22Rv1 (cell line): ENCODE measurements at regions not wholly inside any gene's neighbourhood (a gene's known extent, or its start where the extent isn't known, plus 50 kb on each side); places are given as distances from the start of the nearest gene placed in this dataset.

Source experiments
- ZFX ChIP-seq: fragments of 450-650 bp; IDR thresholded peaks from 2 replicates; pipeline ENCODE4 v1.6.1; 2017; ENCODE audit warnings: antibody characterized with exemption, borderline replicate concordance
- TF ChIP-seq, protein P1 (sequence below): fragments of 450-650 bp; IDR thresholded peaks from 2 replicates; pipeline ENCODE4 v1.5.1; 2017; ENCODE audit warnings: mild to moderate bottlenecking

GRCh38 chr12:30482650-30483049 lies 213.0 kb downstream of the IPO8 start:
- TF ChIP-seq, protein P1, sequence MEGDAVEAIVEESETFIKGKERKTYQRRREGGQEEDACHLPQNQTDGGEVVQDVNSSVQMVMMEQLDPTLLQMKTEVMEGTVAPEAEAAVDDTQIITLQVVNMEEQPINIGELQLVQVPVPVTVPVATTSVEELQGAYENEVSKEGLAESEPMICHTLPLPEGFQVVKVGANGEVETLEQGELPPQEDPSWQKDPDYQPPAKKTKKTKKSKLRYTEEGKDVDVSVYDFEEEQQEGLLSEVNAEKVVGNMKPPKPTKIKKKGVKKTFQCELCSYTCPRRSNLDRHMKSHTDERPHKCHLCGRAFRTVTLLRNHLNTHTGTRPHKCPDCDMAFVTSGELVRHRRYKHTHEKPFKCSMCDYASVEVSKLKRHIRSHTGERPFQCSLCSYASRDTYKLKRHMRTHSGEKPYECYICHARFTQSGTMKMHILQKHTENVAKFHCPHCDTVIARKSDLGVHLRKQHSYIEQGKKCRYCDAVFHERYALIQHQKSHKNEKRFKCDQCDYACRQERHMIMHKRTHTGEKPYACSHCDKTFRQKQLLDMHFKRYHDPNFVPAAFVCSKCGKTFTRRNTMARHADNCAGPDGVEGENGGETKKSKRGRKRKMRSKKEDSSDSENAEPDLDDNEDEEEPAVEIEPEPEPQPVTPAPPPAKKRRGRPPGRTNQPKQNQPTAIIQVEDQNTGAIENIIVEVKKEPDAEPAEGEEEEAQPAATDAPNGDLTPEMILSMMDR = no peak
- no peak for TF ChIP-seq ZFX
